Right ventricle myocardium inferior (tissue), 1 donor: ENCODE measurements at regions not wholly inside any gene's neighbourhood (a gene's known extent, or its start where the extent isn't known, plus 50 kb on each side); places are given as distances from the start of the nearest gene placed in this dataset.
"Not testable (repeated sequence)": the region's sequence is repeated elsewhere in the genome, so short reads cannot be mapped to it uniquely, and the experiment has no call there.

Experiments
- ATAC-seq: fragments of 200-7000 bp; cut with Tn5 transposase; one replicate; pipeline ENCODE4 v1.9.1; 2020; ENCODE audit warnings: mild to moderate bottlenecking, moderate library complexity
- DNase-seq: peaks from one replicate; pipeline ENCODE4 v3.0.0; 2021; ENCODE audit errors: missing footprints
- intact Hi-C: fragments of 100-400 bp; cut with DNase I; formaldehyde crosslinking; loops from one replicate; pipeline ENCODE4 v1.11.0; 2022
- donor health status: DM: no; HTN: yes; CAD: no; lungs with severe emphysema.

- no peak for DNase-seq
- no peak for ATAC-seq
- intact Hi-C loops, result no loop called here
Measured at GRCh38 chr21:19122356-19122755, 718.8 kb upstream of the TMPRSS15 start.

GRCh38 chr21:19123053-19123452 lies 719.5 kb upstream of the TMPRSS15 start:
- DNase-seq, result no peak
- intact Hi-C loops, result no loop called here
- no peak for ATAC-seq

- DNase-seq (no peak), ATAC-seq (no peak)
- intact Hi-C loops, result no loop called here
Measured at GRCh38 chr21:19123525-19123924, 719.9 kb upstream of the TMPRSS15 start.

- intact Hi-C loops, result no loop called here
- ATAC-seq (no peak), DNase-seq (no peak)
Measured at GRCh38 chr21:19124691-19125090, 721.1 kb upstream of the TMPRSS15 start.

GRCh38 chr21:19130379-19131028 lies 726.9 kb upstream of the TMPRSS15 start:
- ATAC-seq (no peak), DNase-seq (no peak)
- intact Hi-C loops, result no loop called here

- DNase-seq (no peak), ATAC-seq (no peak)
- intact Hi-C loops, result no loop called here
Measured at GRCh38 chr21:19141511-19141910, 737.9 kb upstream of the TMPRSS15 start.

- DNase-seq (no peak), ATAC-seq (no peak)
- intact Hi-C loops, result no loop called here
Measured at GRCh38 chr21:19145682-19146293, 742.2 kb upstream of the TMPRSS15 start.

GRCh38 chr21:19148056-19148455 lies 744.5 kb upstream of the TMPRSS15 start:
- intact Hi-C loops, result no loop called here
- DNase-seq (no peak), ATAC-seq (no peak)

- DNase-seq, result no peak
- intact Hi-C loops, result no loop called here
- ATAC-seq, result no peak
Measured at GRCh38 chr21:19171585-19171984, 768.0 kb upstream of the TMPRSS15 start.

- intact Hi-C loops, result no loop called here
- no peak for ATAC-seq
Measured at GRCh38 chr21:19181604-19182140, 778.1 kb upstream of the TMPRSS15 start.

GRCh38 chr21:19197950-19198349 lies 794.4 kb upstream of the TMPRSS15 start:
- DNase-seq (no peak), ATAC-seq (no peak)
- intact Hi-C loops, result no loop called here

More at GRCh38 chr21:19181604-19182140, 778.1 kb upstream of the TMPRSS15 start:
- DNase-seq, result no peak

- DNase-seq (no peak), ATAC-seq (no peak)
- intact Hi-C loops, result no loop called here
Measured at GRCh38 chr21:19198801-19199200, 795.2 kb upstream of the TMPRSS15 start.

- intact Hi-C loops, result no loop called here
- no peak for ATAC-seq
- DNase-seq, result no peak
Measured at GRCh38 chr21:19218163-19218562, 814.6 kb upstream of the TMPRSS15 start.

GRCh38 chr21:19224090-19224489 lies 820.5 kb upstream of the TMPRSS15 start:
- intact Hi-C loops, result no loop called here
- ATAC-seq, result no peak
- DNase-seq, result no peak

- ATAC-seq, result no peak
- DNase-seq, result no peak
- intact Hi-C loops, result no loop called here
Measured at GRCh38 chr21:19228226-19228625, 824.6 kb upstream of the TMPRSS15 start.

- intact Hi-C loops, ATAC-seq: not testable (repeated sequence)
- peak; percentile 6 for DNase-seq
Measured at GRCh38 chr21:19233841-19234240, 830.3 kb upstream of the TMPRSS15 start.

GRCh38 chr21:19236209-19236608 lies 832.6 kb upstream of the TMPRSS15 start:
- ATAC-seq (no peak), DNase-seq (no peak)
- intact Hi-C loops, result no loop called here

GRCh38 chr21:19237608-19238007 lies 834.0 kb upstream of the TMPRSS15 start:
- intact Hi-C loops, result no loop called here
- ATAC-seq (no peak), DNase-seq (no peak)

GRCh38 chr21:19239696-19240095 lies 836.1 kb upstream of the TMPRSS15 start:
- DNase-seq, result no peak
- intact Hi-C loops, result no loop called here
- no peak for ATAC-seq

GRCh38 chr21:19244502-19245187 lies 841.1 kb upstream of the TMPRSS15 start:
- intact Hi-C loops, result no loop called here
- peak; percentile 13 for DNase-seq
- ATAC-seq, result no peak
